ENCODE measurements at regions not wholly inside any gene's neighbourhood (a gene's known extent, or its start where the extent isn't known, plus 50 kb on each side); places are given as distances from the start of the nearest gene placed in this dataset.
"Not testable (repeated sequence)": the region's sequence is repeated elsewhere in the genome, so short reads cannot be mapped to it uniquely, and the experiment has no call there.

GRCh38 chr15:66884661-66885237 lies 180.7 kb upstream of the SMAD3 start:
- ChIA-PET CTCF (interaction anchor here (1.1 to 1.3 kb wide), 2 partner anchors 19 to 22 kb away, joined by 3 to 4 read pairs; no protein-coding TSS in a partner anchor), POLR2A (no interaction called here)
- DNase-seq: no peak
- H3K27ac Mint-ChIP-seq: no peak overlapping the region
- no peaks in the 10 kb centered on the region for H3K4me1 Mint-ChIP-seq
- H3K36me3 Mint-ChIP-seq (ENCODE audit: low read depth): no peaks in the 10 kb centered on the region
- H3K9me3 Mint-ChIP-seq: peaks cover 5% of the 10 kb centered on the region
- no peak overlapping the region for H3K4me3 Mint-ChIP-seq
- H3K27me3 Mint-ChIP-seq: peaks cover 13% of the 10 kb centered on the region

DNA sequence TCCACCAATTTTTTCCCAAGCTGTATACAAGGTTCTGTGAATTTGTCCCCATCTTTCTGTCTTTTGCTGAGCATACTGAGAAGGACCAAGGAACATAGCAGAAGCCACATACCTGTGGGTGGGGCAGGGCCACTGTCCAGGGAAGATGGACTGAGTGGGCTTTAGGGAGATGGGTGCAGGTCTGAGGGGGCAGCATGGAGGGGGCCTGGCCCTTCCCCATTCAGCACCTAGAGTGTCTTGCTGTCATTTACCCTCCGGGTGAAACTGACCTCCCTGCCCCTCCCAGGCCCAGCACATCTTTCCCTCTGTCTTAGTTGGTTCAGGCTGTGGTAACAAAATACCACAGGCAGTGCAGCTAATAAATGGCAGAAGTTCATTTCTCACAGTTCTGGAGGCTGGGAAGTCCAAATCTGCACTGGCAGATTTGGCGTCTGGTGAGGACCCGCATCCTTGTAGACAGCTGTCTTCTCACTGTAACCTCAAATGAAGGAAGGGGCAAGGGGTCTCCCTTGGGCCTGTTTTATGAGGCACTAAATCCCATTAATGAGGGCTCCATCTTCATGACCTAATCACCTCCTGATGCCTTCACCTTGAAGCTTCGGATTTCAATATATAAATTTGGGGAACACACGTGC lies 180.0 kb upstream of the SMAD3 start:
- ChIA-PET POLR2A (no interaction called here), CTCF (interaction anchor here (1.3 kb wide), 1 partner anchor 18 kb away, joined by 4 read pairs; no protein-coding TSS in a partner anchor)
- peaks cover 13% of the 10 kb centered on the region for H3K27me3 Mint-ChIP-seq
- no peak overlapping the region for H3K27ac Mint-ChIP-seq
- no peak for DNase-seq
- peaks cover 5% of the 10 kb centered on the region for H3K9me3 Mint-ChIP-seq
- H3K4me3 Mint-ChIP-seq: no peak overlapping the region
- H3K4me1 Mint-ChIP-seq: no peaks in the 10 kb centered on the region
- no peaks in the 10 kb centered on the region for H3K36me3 Mint-ChIP-seq (ENCODE audit: low read depth)

DNA sequence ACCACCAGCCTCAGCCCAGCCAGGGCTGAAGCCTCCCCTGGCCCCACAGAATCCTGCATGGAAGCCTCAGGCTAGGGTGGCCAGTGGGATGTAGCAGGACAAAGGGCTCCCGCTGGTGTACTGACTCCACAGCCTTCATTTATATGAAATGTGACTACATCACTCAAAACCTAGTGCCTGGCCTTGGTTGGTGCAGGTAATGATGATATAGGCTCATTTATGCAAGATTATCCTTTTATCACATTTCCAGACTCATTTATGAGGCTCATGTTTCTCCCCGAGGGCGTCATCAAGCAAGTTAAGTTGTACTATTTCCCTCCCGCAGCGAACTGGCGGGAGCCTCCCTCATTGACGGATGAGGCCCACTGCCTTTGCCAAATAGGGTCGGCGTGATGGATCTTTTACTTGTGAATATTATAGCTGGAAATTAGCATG lies 179.1 kb upstream of the SMAD3 start:
- Mint-ChIP-seq H3K4me3 (no peak overlapping the region), H3K4me1 (no peaks in the 10 kb centered on the region)
- POLR2A ChIA-PET: interaction anchor here (0.6 kb wide), 1 partner anchor 14 kb away, joined by 4 read pairs; no protein-coding TSS in a partner anchor

DNA sequence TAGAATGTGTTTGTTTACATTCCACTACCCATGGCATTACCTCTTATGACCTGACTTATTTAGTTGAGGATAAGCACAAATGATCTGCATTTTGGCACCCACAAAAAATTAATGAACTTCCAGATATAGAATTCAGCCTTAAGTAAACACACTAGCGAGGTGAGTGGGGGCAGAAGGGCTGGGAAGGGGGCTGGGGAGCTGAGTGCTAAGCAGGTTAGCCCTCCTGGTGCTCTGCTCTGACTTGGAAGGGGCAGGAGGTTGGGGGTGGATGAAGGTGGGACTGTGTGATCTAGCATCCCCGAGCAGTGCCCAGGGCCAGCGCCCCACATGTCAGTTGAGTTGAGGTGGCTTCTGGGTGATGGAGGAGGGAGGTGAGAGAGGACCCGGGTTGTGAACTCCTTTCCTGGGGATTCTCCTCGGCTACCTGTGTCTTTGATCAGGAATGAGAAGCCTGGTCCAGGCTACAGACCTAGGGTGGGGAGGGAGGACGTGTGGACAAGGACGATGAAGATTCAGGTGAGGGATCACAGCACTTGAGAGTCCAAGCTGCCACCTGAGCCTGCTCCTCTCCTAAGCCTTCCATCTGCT lies 178.6 kb upstream of the SMAD3 start:
- peaks cover 18% of the 10 kb centered on the region for H3K27me3 Mint-ChIP-seq
- ChIA-PET POLR2A (interaction anchor here (0.6 kb wide), 1 partner anchor 14 kb away, joined by 4 read pairs; no protein-coding TSS in a partner anchor), CTCF (interaction anchor here (0.5 kb wide), 1 partner anchor 30 kb away, joined by 3 read pairs; no protein-coding TSS in a partner anchor)
- peaks cover 5% of the 10 kb centered on the region for H3K9me3 Mint-ChIP-seq
- H3K4me3 Mint-ChIP-seq: no peak overlapping the region
- H3K4me1 Mint-ChIP-seq: no peaks in the 10 kb centered on the region
- no peak for DNase-seq
- H3K36me3 Mint-ChIP-seq (ENCODE audit: low read depth): no peaks in the 10 kb centered on the region
- H3K27ac Mint-ChIP-seq: no peak overlapping the region

More for the DNA sequence above, 179.1 kb upstream of the SMAD3 start:
- H3K27me3 Mint-ChIP-seq: peaks cover 15% of the 10 kb centered on the region
- no peak for DNase-seq
- H3K9me3 Mint-ChIP-seq: peaks cover 5% of the 10 kb centered on the region
- CTCF ChIA-PET: interaction anchor here (0.5 kb wide), 1 partner anchor 29 kb away, joined by 3 read pairs; no protein-coding TSS in a partner anchor
- no peak overlapping the region for H3K27ac Mint-ChIP-seq
- H3K36me3 Mint-ChIP-seq (ENCODE audit: low read depth): no peaks in the 10 kb centered on the region

GRCh38 chr15:66889298-66889697 lies 176.1 kb upstream of the SMAD3 start:
- not testable (repeated sequence) for H3K4me1 Mint-ChIP-seq

DNA sequence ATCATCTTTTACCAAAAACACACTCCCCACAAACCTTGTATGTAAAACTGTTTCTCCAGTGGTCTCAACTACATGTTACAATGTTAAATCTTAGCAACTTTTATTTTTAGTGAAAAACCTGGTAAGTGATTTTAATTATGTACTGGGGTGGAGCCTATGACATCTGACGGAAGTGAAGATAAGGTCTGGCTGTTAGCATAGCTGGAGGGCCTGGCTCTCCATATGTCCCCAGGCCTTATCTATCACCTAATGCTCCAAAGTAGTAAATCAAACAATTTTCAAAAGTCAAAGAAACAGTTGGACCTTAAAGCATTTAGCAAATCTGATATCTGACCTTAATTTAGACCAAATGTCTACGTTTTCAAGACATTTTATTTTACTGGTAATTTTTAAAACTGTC lies 173.6 kb upstream of the SMAD3 start:
- Mint-ChIP-seq H3K4me1 (peaks cover 9% of the 10 kb centered on the region), H3K27ac (no peak overlapping the region), H3K36me3 (ENCODE audit: low read depth) (no peaks in the 10 kb centered on the region), H3K9me3 (peaks cover 8% of the 10 kb centered on the region), H3K4me3 (no peak overlapping the region), H3K27me3 (peaks cover 13% of the 10 kb centered on the region)
- no peak for DNase-seq
- CTCF ChIA-PET: interaction anchor here (0.9 kb wide), 1 partner anchor 11 kb away, joined by 3 read pairs; no protein-coding TSS in a partner anchor
- POLR2A ChIA-PET: no interaction called here

More at GRCh38 chr15:66889298-66889697, 176.1 kb upstream of the SMAD3 start:
- POLR2A ChIA-PET; H3K9me3 Mint-ChIP-seq; H3K36me3 Mint-ChIP-seq (ENCODE audit: low read depth); H3K4me3 Mint-ChIP-seq; H3K27ac Mint-ChIP-seq; DNase-seq: not testable (repeated sequence)
- H3K27me3 Mint-ChIP-seq: peaks cover 14% of the 10 kb centered on the region
- CTCF ChIA-PET: interaction anchor here (1.3 kb wide), 1 partner anchor 13 kb away, joined by 3 read pairs; no protein-coding TSS in a partner anchor

- CTCF ChIA-PET: no interaction called here
Measured at GRCh38 chr15:66893294-66893693, 172.1 kb upstream of the SMAD3 start.

GRCh38 chr15:66894363-66894762 lies 171.0 kb upstream of the SMAD3 start:
- CTCF ChIA-PET: no interaction called here
- no peaks in the 10 kb centered on the region for H3K36me3 Mint-ChIP-seq (ENCODE audit: low read depth)
- peaks cover 2% of the 10 kb centered on the region for H3K9me3 Mint-ChIP-seq
- peaks cover 12% of the 10 kb centered on the region for H3K27me3 Mint-ChIP-seq
- H3K27ac Mint-ChIP-seq: no peak overlapping the region
- POLR2A ChIA-PET: no interaction called here
- H3K4me1 Mint-ChIP-seq: peaks cover 11% of the 10 kb centered on the region
- H3K4me3 Mint-ChIP-seq: no peak overlapping the region
- no peak for DNase-seq

More at GRCh38 chr15:66893294-66893693, 172.1 kb upstream of the SMAD3 start:
- DNase-seq: no peak
- H3K36me3 Mint-ChIP-seq (ENCODE audit: low read depth): no peaks in the 10 kb centered on the region
- H3K4me1 Mint-ChIP-seq: peaks cover 11% of the 10 kb centered on the region
- H3K27me3 Mint-ChIP-seq: peaks cover 12% of the 10 kb centered on the region
- peaks cover 5% of the 10 kb centered on the region for H3K9me3 Mint-ChIP-seq
- H3K27ac Mint-ChIP-seq: no peak overlapping the region
- POLR2A ChIA-PET: interaction anchor here (0.9 kb wide), 1 partner anchor 18 kb away, joined by 3 read pairs; no protein-coding TSS in a partner anchor
- H3K4me3 Mint-ChIP-seq: no peak overlapping the region

GRCh38 chr15:66894986-66895780 lies 170.2 kb upstream of the SMAD3 start:
- Mint-ChIP-seq H3K4me3 (no peak overlapping the region), H3K36me3 (ENCODE audit: low read depth) (no peaks in the 10 kb centered on the region), H3K27ac (no peak overlapping the region), H3K9me3 (peaks cover 2% of the 10 kb centered on the region), H3K27me3 (peaks cover 12% of the 10 kb centered on the region), H3K4me1 (peaks cover 11% of the 10 kb centered on the region)
- ChIA-PET POLR2A (no interaction called here), CTCF (no interaction called here)
- DNase-seq: no peak

DNA sequence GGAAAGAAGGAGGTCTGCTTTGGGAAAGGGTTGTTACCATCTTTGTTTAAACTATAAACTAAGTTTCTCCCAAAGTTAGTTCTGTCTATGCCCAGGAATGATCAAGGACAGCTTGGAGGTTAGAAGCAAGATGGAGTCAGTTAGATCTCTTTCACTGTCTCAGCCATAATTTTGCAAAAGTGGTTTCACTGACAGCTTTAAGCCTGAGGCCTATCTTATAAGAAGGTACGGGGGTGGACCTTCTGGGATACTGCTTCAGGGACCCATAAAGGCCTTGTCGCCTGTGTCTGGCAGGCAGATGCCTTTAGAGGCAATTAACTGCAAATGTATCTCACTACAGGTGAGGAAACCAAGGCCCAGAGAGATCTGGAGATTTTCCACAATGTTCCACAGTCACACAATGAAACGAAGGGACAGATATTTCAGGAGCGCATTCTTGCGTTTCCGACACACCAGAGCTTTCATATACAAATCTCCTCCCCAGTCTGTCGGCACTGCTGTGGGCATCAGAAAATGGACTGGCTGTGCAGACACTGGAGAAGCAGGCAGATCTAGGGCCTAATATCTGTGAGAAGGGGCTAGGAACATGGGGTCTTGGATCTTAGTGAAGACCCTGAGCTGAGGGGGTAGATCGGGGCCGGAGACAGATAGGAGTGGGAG lies 169.5 kb upstream of the SMAD3 start:
- no peak for DNase-seq
- Mint-ChIP-seq H3K27ac (no peak overlapping the region), H3K4me3 (no peak overlapping the region), H3K36me3 (ENCODE audit: low read depth) (no peaks in the 10 kb centered on the region), H3K9me3 (peaks cover 2% of the 10 kb centered on the region), H3K4me1 (peaks cover 12% of the 10 kb centered on the region), H3K27me3 (peaks cover 12% of the 10 kb centered on the region)
- ChIA-PET CTCF (no interaction called here), POLR2A (no interaction called here)

DNA sequence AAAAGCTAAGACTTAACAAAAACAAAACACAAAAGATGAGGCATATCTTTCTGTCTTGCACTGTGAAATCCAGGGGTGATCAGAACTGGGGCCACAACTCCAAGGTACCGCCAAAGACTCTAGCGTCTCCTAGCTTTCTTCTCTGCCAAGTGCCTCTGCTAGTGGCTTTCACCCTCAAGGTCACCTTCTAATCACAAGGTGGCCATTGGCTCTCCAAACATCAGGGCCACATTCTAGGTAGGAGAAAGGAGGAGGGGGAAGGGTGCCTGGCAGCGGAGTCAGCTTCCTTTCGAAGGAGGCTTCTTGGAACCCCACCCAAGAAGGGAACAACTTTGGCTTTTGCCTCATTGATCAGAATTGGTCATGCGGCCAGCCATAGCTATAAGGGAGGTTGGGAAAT lies 168.8 kb upstream of the SMAD3 start:
- POLR2A ChIA-PET: interaction anchor here (1.0 kb wide), 1 partner anchor 15 kb away, joined by 3 read pairs; no protein-coding TSS in a partner anchor
- H3K9me3 Mint-ChIP-seq: peaks cover 2% of the 10 kb centered on the region
- CTCF ChIA-PET: no interaction called here

GRCh38 chr15:66897416-66897815 lies 168.0 kb upstream of the SMAD3 start:
- Mint-ChIP-seq H3K27ac (no peak overlapping the region), H3K27me3 (peaks cover 3% of the 10 kb centered on the region), H3K4me1 (peaks cover 19% of the 10 kb centered on the region), H3K4me3 (no peak overlapping the region), H3K9me3 (no peaks in the 10 kb centered on the region), H3K36me3 (ENCODE audit: low read depth) (no peaks in the 10 kb centered on the region)
- ChIA-PET POLR2A (interaction anchor here (1.0 kb wide), 1 partner anchor 15 kb away, joined by 3 read pairs; no protein-coding TSS in a partner anchor), CTCF (no interaction called here)
- no peak for DNase-seq

More for the DNA sequence above, 168.8 kb upstream of the SMAD3 start:
- no peaks in the 10 kb centered on the region for H3K36me3 Mint-ChIP-seq (ENCODE audit: low read depth)
- no peak overlapping the region for H3K27ac Mint-ChIP-seq
- H3K4me1 Mint-ChIP-seq: peaks cover 19% of the 10 kb centered on the region
- no peak overlapping the region for H3K4me3 Mint-ChIP-seq
- no peak for DNase-seq
- peaks cover 8% of the 10 kb centered on the region for H3K27me3 Mint-ChIP-seq

Data from activated CD4-positive, alpha-beta memory T cell treated with anti-CD3 and anti-CD28 coated beads, Interleukin-2, amount 10 ng/mL, durations not matched to agents 7 days and 5 days (primary cell).